ENCODE measurements at regions not wholly inside any gene's neighbourhood (a gene's known extent, or its start where the extent isn't known, plus 50 kb on each side); places are given as distances from the start of the nearest gene placed in this dataset.
A peak's percentile ranks its signal among the peaks of the same experiment; 100 is the strongest.
"Not testable (repeated sequence)": the region's sequence is repeated elsewhere in the genome, so short reads cannot be mapped to it uniquely, and the experiment has no call there.

DNA sequence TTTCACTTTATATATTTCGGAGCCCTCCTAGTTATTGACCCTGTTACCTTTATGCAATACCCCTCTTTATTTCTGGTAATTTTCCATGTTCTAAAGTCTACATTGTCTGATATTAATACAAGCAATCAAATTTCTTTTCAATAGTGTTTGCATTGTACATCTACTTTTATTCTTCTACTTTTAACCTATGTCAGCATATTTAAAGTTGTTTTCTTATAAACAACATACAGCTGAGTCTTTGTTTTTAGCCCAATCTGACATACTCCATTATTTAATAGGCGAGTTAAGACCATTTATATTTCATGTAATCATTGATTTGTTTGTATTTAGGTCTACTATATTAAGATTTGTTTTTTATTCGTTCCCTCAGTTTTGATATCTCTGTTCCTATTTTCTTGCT, 108.5 kb upstream of the SPACA7 start:
- DNase-seq (ENCODE audit: low spot score) = no peak

DNA sequence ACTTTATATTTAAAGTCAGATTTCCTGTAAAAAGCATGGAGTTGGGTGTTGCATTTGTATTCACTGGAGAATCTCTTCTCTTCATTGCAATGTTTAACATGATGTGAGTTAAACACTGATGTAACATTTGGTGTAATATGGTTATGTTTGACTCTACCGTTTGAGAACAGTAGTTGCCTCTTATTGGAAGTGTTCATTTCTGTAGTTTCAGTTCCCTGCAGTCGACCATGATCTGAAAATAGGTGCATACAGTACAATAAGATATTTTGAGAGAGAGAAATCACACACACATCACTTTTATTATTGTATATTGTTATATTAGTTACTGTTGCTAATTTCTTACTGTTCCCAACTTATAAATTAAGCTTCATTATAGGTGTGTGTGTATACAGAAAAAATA, 105.2 kb upstream of the SPACA7 start:
- no peak for DNase-seq (ENCODE audit: low spot score)

DNA sequence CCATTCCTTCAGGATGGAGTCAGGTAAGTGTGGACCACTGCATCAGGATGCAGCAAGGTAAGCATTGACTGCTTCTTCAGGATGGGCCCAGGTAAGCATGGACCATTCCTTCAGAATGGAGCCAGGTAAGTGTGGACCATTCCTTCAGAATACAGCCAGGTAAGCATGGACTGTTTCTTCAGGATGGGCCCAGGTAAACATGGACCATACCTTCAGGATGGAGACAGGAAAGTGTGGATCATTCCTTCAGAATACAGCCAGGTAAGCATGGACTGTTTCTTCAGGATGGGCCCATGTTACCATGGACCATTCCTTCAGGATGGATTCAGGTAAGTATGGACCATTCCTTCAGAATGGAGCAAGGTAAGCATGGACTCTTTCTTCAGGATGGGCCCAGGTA, 89.4 kb upstream of the SPACA7 start:
- DNase-seq (ENCODE audit: low spot score) = not testable (repeated sequence)

DNA sequence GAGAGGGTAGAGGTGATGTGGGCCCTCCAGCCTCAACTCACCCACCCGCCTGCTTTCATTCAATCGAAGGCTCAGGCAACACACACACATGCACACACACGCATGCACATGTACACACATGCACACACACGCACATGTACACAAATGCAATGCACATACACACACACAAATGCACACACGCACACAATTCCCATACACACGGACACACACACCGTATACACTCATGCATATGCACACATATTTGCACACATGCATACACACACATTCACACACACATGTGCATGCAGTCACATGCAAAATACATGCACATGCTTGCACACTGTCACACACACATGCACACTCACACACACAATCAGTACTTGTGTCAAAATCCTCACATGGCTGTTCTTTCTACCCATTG, 55.9 kb upstream of the SPACA7 start:
- DNase-seq (ENCODE audit: low spot score) = no peak

DNA sequence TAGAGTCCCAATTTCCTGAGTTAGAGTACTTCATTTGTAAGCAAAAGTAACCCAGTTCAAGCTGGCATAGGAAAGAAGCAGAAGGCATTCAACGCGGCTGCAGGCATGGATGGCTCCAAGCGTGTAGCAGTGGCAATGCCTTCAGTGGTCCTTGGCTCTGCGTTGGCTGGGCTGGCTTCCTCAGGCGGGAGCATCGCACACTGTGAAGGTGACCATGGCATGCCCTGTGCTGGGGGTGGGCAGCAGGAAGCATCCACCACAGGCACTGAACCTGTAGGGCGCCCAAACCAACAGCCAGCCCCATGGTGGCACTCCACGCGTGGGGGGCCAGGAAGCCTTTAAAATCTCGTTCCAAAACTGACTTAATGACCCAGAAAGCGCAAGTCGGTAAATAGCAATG, 53.6 kb upstream of the SPACA7 start:
- DNase-seq (ENCODE audit: low spot score) = no peak

DNA sequence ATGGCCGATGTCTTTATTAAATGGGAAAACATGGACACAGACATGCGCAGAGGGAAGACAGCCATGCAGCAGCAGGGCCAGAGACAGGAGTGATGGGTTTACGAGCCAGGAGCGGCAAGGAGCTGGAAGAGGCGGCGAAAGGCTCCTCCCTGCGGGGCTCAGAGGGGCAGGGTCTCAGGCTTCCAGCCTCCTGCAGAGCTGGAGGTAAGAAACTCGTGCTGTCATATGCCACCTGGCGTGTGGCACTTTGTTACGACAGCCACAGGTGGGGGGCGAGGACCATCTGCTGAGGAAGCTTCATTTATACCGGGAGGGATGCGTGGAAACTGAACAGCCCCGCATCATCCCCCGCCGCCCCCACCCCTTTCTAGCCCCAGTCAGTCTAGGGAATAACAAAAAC, 52.0 kb upstream of the SPACA7 start:
- DNase-seq (ENCODE audit: low spot score) = no peak

DNA sequence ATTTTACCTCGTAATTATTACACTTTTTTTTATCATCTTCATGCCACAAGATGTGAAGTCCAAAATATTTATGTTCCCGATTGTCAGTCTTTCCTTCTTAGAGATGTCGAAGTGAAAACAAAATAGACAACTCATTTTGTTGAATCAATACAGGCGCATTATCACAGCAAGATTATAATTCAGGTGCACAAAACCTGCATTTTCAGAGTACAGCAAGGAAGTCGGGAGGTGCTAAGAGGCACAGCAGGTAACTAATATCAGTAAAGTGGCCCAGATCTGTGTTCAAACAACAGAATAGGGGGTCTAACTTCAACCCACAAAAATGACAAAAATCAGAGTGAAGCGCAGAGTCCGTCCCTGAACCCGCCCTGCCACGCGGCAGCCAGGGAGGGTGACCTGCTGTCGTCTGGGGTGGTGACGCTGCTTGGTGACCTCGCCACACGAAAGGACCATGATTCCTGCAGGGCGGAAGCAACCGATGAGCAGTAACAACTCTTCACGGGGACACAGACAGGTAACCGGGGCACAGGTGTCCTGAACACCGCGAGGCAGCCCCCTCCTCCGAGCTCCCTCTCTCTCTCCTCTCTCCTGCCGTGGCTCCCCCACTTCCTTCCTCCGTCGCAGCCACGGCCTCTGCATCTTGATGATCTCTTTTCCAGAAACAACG, 50.9 kb upstream of the SPACA7 start:
- no peak for DNase-seq (ENCODE audit: low spot score)

DNA sequence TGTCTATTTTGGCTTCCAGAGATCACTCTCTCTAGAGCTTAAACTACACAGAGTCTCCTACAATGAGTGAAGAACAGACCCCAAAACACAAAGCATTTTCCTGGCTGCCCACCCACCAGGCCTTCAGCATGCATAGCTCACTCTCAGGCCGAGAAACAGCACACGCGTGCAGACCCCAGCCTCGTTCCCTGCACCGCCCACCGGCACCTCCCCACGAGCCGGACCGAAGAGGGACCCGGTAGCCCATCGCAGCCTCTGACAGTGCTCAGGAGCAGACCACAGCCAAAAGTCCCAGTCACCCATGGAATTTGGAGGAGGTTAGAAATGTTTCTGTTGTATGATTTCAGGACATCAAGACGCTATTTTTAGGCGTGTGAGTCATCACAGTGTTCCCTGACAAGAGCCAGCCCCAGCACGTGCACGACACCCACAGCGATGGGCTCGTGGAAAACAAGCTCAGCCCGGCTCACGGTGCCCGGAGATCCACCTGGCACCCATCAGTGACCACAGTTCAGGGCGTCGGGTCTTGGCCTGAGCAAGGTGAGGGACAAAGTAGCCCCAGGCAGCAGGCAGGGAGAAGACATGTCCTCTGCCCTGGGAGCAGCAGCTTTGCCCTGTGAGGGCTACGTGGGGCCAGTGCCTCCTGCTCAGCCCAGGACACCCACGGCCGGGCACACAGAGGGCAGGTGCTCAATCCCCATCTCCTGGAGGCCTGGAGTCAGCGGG, 50.1 kb upstream of the SPACA7 start:
- DNase-seq (ENCODE audit: low spot score) = peak; percentile 23

Measured in COLO829 (cell line).